Activated CD4-positive, alpha-beta T cell treated with anti-CD3 and anti-CD28 coated beads, Interleukin-2, amount 50 U/mL, for 1 hour (primary cell): ENCODE measurements at regions not wholly inside any gene's neighbourhood (a gene's known extent, or its start where the extent isn't known, plus 50 kb on each side); places are given as distances from the start of the nearest gene placed in this dataset.

ENCODE experiments used
- DNase-seq: peaks from one replicate; pipeline ENCODE4 v3.0.0-alpha.2; 2020

DNA sequence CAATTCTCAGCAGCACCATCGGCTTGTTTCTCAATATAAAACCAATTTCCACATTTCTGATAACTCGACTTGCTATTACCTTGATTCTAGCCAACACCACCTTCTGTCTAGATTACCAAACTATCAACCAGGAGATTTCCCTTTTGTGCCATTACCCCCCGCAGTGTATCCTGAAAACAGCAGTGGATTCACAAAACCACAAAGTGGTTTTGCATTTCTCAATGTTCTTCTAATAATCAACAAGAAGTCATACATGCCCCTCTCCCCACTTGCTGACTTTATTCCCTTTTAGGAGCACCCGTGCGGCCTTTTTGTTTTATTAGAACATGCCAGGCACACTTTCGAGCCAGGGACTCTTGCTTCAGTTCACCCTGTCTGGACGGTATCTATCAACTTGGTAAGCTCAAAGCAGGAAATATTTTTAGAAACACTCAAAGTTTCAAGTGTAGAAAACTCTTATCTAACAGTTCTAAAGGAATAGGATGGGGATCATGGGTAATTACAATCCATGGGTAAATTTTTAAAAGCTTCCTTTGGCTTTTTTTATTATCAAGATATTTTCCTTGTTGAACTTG lies 967.4 kb downstream of the EFNB2 start:
- DNase-seq, result no peak

- DNase-seq, result no peak
Observed at GRCh38 chr13:105565136-105565727, 970.2 kb downstream of the EFNB2 start.

- DNase-seq, result no peak
Observed at GRCh38 chr13:105552078-105552477, 983.4 kb downstream of the EFNB2 start.

GRCh38 chr13:105547851-105548250 lies 987.6 kb downstream of the EFNB2 start:
- no peak for DNase-seq

DNA sequence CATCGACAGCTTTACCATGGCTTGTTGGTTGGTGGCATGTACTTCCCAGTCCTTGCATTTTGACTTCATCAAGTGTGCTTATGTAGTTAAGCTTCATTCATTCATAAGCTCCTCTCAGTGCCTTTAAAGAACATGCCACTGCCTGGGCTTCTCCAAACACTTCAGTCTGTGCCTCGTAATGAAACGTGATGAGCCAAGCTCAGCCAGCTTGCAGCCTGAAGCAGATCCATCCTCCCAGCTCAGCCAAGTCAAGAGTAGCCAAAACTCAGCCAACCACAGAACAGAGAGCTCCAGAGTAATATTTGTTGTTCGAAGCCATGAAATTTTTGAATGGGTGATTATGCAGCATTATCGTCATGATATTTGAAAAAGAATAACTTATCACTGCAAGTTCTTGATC lies 989.7 kb downstream of the EFNB2 start:
- DNase-seq, result no peak

GRCh38 chr13:105543742-105544141 lies 991.7 kb downstream of the EFNB2 start:
- no peak for DNase-seq

DNA sequence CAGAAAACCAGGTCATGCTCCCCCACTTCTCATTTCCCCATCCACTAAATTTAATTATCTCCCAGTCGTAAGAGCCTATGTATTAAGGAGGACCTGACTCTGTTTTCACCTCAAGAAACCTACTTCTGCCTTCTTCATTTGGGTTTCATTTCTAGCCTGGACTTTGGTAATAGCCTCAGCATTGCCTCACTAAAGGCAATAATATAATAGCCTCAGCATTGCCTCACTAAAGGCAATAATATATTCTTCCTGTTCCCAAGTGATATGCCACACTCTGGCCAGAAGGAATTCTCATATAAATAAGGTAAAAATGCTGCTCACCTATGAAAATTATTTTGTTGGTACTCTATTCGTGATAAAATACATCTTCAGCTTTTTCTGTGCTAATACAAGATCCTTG lies 993.9 kb downstream of the EFNB2 start:
- no peak for DNase-seq

DNA sequence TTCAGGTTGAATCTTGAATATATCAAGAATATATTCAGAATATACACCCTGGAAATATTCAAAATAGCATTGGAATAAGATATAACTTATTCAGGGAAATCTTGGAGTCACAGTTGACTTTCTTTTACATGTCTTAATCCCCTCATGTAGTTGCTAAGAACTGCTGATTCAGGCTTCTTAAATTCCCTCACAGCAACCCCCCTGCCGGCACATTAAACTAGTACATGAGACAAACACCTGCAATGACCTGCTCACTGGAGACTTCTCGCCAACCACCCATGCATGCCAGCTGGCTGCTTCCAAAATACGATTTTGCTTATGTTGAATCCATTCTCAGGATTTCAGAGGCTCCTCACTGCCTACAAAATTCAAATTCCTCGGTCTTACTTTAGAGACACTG lies 997.1 kb downstream of the EFNB2 start:
- no peak for DNase-seq

DNA sequence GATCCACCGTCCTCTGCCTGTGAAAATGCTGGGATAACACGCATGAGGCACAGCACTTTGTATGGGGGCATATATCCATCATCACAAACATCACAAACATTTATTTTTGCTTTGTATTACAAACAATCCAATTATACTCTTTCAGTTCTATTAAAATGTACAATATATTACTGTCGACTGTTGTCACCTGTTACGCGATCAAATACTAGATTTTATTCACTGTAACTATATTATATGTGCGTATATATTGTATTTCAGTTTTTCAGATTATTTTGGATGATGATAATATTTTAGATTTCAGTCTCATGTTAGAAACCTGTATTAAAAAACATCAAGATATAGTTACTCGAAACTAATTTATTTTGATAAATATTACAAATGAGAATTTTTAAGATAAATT lies 998.3 kb downstream of the EFNB2 start:
- DNase-seq, result no peak

DNA sequence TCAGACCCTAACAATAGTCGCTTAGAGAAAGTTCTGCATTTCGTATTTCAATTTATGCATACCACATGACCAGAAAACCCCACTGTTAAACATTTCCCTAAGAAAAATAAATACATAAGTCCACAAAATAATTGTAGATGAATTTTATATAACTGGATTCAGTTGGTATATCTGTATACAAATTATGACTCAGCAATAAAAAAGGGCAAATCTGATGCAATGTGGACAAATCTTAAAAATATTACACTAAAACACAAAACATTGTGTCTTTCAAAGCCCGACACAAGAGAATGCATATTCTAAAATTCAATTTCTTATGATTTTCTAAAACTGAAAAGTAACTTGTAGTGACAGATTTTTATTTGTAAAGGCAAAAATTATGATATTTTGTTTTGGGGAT lies 1005.0 kb downstream of the EFNB2 start:
- no peak for DNase-seq

DNA sequence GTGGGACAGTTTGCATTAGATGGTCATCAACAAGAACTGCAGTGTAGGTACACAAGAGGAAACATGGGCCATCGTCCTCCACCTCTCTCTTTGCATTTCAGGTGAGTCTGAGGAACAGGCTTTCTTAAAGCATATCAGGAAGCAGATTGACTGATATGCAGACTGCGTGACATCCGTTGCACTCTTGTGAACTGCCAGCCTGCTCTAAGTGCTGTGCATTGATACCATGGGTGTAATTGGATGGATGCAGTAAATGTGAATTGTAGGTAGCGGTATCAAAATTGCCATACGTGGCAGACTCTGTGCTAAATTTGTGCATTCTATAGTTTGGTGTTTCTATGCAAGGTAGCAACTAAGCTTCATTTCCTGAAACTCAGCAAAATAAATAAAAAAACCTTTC lies 1008.3 kb downstream of the EFNB2 start:
- no peak for DNase-seq

DNA sequence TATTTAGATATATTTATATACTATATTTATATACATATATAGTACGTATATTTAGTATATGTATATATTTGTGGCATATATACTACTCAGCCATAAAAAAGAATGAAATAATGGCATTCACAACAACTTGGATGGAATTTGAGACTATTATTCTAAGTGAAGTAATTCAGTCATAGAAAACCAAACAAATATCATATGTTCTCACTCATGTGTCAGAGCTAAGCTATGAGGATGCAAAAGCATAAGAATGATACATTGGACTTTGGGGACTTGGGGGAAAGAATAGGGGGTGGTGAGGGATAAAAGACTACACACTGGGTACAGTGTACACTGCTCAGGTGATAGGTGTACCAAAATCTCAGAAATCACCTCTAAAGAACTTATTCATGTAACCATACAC lies 1015.7 kb downstream of the EFNB2 start:
- no peak for DNase-seq

- DNase-seq, result no peak
Observed at GRCh38 chr13:105518086-105518485, 1017.4 kb downstream of the EFNB2 start.

GRCh38 chr13:105514401-105514800 lies 1021.1 kb downstream of the EFNB2 start:
- DNase-seq, result no peak

DNA sequence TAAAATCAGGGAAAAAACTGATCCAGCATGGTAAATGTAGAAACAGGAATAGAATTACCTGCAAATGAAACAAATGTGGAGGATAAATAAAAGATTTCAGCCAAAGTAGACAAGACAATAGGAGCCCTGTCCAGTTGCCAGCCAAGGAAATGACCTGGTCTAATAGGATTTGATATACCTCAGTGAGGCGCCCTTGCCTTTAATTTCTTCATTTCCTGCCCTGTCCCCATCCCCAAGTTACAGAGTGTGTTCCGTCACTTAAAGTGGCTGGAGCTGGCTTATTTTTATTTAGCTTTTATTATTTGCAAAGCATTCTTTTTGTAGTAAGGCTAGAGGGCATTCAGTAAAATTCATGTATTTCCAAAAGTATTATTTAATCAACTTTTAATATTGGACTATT lies 1022.0 kb downstream of the EFNB2 start:
- no peak for DNase-seq

DNA sequence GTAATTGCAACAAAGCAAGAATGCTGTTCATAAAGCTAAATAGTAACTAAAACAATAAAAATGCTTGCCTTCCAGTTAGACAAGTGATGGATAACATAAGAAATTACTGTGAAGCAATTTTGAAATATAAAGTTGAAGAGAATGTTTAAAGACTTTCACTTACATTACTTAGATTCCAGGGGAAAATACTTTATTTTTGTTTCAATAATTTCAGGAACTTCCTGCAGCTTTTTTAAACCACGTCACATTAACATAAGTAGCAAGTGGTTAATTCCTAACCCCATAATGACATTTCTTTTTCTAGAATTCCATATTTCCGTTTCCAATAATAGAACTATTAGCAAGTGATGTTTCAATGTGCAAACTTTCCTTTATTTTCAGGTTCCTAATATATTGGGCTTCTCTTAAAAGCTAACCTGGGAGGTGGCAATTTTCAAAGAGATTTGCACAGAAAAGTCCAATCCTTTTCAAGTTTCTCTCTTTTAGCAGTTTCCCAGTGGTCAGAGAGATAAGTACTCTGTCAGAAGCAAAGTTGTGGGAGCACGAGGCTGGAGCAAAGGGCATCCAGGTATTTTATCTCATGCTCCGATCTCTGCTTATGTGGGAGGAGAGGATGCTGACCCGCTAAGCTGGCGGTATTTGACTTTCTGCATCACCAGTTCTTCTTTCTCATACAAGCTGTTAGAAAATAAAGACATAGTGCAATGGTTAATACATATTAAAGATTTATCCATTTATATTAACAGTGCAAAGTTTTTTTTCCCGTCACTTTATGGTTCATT lies 1025.3 kb downstream of the EFNB2 start:
- no peak for DNase-seq

DNA sequence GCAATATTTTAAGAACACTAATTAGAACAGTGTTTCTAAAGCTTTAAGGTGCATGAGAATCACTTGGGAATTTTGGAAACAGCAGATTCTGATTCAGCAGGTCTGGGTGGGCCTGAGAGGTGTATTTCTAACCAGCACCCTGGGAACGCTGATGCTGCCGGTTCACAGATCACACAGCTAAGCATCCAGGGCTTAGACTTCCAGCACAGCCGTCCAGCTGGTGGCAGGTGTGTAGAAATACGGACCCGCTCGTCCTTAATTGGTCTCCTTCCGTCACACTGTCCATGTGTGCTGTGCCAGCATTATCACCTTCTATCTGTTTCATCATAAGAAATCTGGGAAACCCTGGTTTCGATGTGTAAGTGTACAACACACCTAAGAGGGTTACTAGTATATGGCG lies 1029.0 kb downstream of the EFNB2 start:
- no peak for DNase-seq

GRCh38 chr13:105502193-105502592 lies 1033.3 kb downstream of the EFNB2 start:
- no peak for DNase-seq

DNA sequence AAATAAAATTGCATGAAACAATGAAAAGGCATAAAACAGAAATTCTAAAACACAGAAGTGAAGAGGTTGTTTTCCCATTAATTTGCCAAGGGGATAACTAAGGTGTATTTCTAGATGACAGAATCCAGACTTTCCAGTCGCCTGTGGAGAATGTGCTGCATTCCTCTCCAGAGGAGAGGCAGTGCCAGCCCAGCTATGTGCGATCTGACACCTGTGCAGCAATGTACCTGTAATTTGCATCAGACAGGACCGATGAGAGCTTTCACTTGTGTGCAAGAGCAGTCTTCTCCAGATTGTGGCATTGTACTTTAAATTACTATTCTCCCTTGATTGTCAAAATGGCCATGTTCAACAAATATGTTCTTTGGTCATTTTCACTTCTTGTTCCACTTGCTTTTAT lies 1037.9 kb downstream of the EFNB2 start:
- DNase-seq, result no peak

GRCh38 chr13:105492216-105492615 lies 1043.2 kb downstream of the EFNB2 start:
- DNase-seq, result no peak

GRCh38 chr13:105491345-105491744 lies 1044.1 kb downstream of the EFNB2 start:
- no peak for DNase-seq

GRCh38 chr13:105485081-105485480 lies 1050.4 kb downstream of the EFNB2 start:
- no peak for DNase-seq

GRCh38 chr13:105474983-105475610 lies 1060.4 kb downstream of the EFNB2 start:
- DNase-seq, result no peak

DNA sequence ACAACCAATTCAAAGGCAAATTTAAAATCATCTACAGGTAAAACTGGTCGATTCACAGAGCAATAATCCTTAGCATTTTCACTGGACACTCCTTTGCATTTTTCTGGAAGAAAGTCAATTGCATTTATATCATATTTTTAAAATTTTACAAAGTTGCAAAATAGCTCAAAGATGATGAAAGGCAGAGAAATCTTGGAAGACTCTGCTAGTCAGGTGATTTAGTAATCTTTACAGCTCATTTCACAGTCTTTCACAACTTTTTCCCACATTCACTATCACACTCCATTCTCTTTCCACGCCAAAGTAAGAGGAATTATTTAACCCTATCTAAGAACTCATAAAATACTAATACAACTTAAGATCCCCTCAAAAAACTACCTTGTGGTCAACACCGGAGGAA lies 1063.8 kb downstream of the EFNB2 start:
- no peak for DNase-seq
